GM18951 (cell line): ENCODE measurements at regions not wholly inside any gene's neighbourhood (a gene's known extent, or its start where the extent isn't known, plus 50 kb on each side); places are given as distances from the start of the nearest gene placed in this dataset.

Experiments used
- POLR2A ChIP-seq: IDR thresholded peaks from 4 replicates; pipeline ENCODE4 v1.6.1; 2011; ENCODE audit warnings: mild to moderate bottlenecking; ENCODE audit not compliant: insufficient read length, insufficient read depth; ENCODE audit errors: extremely low read depth
- in situ Hi-C: fragments of 300-500 bp; cut with MboI; formaldehyde crosslinking; loops from one replicate; pipeline ENCODE4 v1.12.0; 2022; ENCODE audit warnings: low sequenced_read_pairs, mixed read lengths, inconsistent platforms; ENCODE audit not compliant: unreplicated experiment

DNA sequence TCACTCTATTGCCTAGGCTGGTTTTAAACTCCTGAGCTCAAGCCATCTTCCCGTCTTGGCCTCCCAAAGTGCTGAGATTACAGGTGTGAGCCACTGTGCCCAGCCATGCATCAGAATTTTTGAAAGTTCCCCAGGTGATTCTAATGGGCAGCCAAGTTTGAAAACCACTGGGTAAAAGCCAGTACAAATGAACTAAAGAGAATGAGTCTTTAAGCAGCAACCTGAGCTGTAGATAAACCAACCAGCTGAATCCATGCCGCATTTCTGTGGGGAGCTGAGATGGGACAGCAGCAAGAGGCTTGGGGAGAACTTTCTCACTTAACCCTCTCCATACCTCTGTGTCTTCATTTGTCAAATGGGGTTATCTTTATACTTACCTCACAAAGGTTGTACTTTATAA is 67.5 kb downstream of the VEGFA start:
- in situ Hi-C loops, result no loop called here
- TF ChIP-seq POLR2A, result no peak

DNA sequence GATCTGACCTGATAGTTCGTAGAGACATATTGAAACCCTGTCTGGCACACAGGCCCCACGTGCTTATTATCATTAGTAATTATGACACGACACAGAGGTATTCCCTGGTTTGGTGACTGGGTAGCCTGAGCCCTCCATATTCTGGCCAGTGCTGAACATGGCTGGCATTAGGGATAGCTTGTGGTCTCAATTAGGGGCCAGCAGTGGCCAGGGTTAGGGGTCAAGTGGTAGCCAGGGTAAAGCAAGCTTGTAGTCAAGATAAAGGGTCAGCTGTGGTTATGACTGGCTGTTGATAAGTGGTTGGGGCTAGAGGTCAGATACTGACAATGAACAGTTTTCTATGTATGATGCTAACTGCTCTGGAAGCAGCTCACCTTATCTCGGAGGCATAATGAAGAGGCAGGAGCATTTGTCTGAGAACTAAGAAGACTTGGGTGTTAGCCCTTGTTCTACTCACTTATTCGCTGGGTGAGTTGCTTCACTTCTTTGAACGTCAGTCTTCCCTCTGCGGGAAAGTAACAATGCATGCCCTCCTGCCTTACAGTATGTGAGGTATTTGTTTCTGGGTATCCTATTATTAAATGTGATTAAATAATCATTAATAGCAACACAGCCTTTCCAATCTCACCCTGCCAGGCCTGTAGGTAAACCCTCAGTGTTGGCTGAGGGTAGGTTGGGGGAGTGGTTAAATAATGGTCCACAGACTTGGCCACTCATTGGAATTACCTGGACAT is 66.7 kb downstream of the VEGFA start:
- TF ChIP-seq POLR2A, result no peak
- in situ Hi-C loops, result no loop called here
